Liver (tissue), 7 donors: ENCODE measurements at regions not wholly inside any gene's neighbourhood (a gene's known extent, or its start where the extent isn't known, plus 50 kb on each side); places are given as distances from the start of the nearest gene placed in this dataset.

Experiments
- DNase-seq: peaks from one replicate; pipeline ENCODE4 v3.0.0-alpha.2; 2017; ENCODE audit warnings: low spot score
- H3K27ac ChIP-seq, 2 donors: one replicate each; pipeline ENCODE4 v1.7.0; 2013; ENCODE audit warnings: inconsistent platforms in 2 of 2, low read length in 2 of 2, control low read depth in 1 of 2, low read depth in 1 of 2, mild to moderate bottlenecking in 1 of 2
- H3K27me3 ChIP-seq, 4 donors: one replicate each; pipeline versions ENCODE4 v1.6.1 to v1.7.0; 2013; ENCODE audit warnings: low read length in 3 of 4, inconsistent platforms in 1 of 4, mild to moderate bottlenecking in 1 of 4, moderate library complexity in 1 of 4; ENCODE audit not compliant: control insufficient read depth in 4 of 4, insufficient read depth in 4 of 4
- H3K36me3 ChIP-seq, 4 donors: one replicate each; pipeline versions ENCODE4 v1.6.1 to v1.7.0; 2013; ENCODE audit warnings: low read length in 3 of 4, mild to moderate bottlenecking in 3 of 4, low read depth in 1 of 4, moderate library complexity in 1 of 4; ENCODE audit not compliant: control insufficient read depth in 4 of 4, insufficient read depth in 3 of 4
- H3K4me1 ChIP-seq, 4 donors: one replicate each; pipeline versions ENCODE4 v1.6.1 to v1.7.0; 2013; ENCODE audit warnings: low read length in 3 of 4, mild to moderate bottlenecking in 3 of 4, moderate library complexity in 1 of 4; ENCODE audit not compliant: control insufficient read depth in 4 of 4, insufficient read depth in 4 of 4
- H3K4me3 ChIP-seq, 3 donors: one replicate each; pipeline versions ENCODE4 v1.6.1 to v1.7.0; 2013; ENCODE audit warnings: low read length in 3 of 3, control low read depth in 1 of 3, low read depth in 1 of 3, mild to moderate bottlenecking in 1 of 3
- H3K9ac ChIP-seq, 2 donors: one replicate each; pipeline ENCODE4 v1.7.0; 2013; ENCODE audit warnings: low read length in 2 of 2, mild to moderate bottlenecking in 2 of 2, moderate library complexity in 2 of 2, control low read depth in 1 of 2, low read depth in 1 of 2
- H3K9me3 ChIP-seq, 4 donors: one replicate each; pipeline versions ENCODE4 v1.6.1 to v1.7.0; 2013; ENCODE audit warnings: low read length in 3 of 4; ENCODE audit not compliant: control insufficient read depth in 4 of 4
- FOXA2 ChIP-seq: IDR thresholded peaks from 2 replicates; pipeline ENCODE4 v1.6.1; 2016; ENCODE audit warnings: antibody characterized with exemption
- GABPA ChIP-seq, 2 donors: IDR thresholded peaks in 1 of 2; conservative IDR thresholded peaks in 1 of 2; 2 replicates each; pipeline ENCODE4 v1.6.1; 2016; ENCODE audit warnings: antibody characterized with exemption in 2 of 2, mild to moderate bottlenecking in 1 of 2, moderate library complexity in 1 of 2
- HNF4A ChIP-seq, 2 donors: conservative IDR thresholded peaks; 2 replicates each; pipeline ENCODE4 v1.6.1; 2016; ENCODE audit warnings: antibody characterized with exemption in 2 of 2, mild to moderate bottlenecking in 2 of 2
- HNF4G ChIP-seq: IDR thresholded peaks from 2 replicates; pipeline ENCODE4 v1.6.1; 2016; ENCODE audit warnings: antibody characterized with exemption
- NR2F2 ChIP-seq: IDR thresholded peaks from 2 replicates; pipeline ENCODE4 v1.6.1; 2016; ENCODE audit warnings: antibody characterized with exemption
- REST ChIP-seq: IDR thresholded peaks from 2 replicates; pipeline ENCODE4 v1.6.1; 2016; ENCODE audit warnings: antibody characterized with exemption, mild to moderate bottlenecking
- RXRA ChIP-seq, 2 donors: IDR thresholded peaks; 2 replicates each; pipeline ENCODE4 v1.6.1; 2017 to 2018; ENCODE audit warnings: antibody characterized with exemption in 2 of 2, mild to moderate bottlenecking in 1 of 2
- YY1 ChIP-seq: IDR thresholded peaks from 2 replicates; pipeline ENCODE4 v1.6.1; 2016; ENCODE audit warnings: antibody characterized with exemption, mild to moderate bottlenecking
- WGBS: extraction: QIAGEN DNeasy Blood & Tissue Kit; methylation state at CpG from one replicate; pipeline ENCODE4 v1.1.7; 2013; 5-methylcytosine and 5-hydroxymethylcytosine counted together
- TF ChIP-seq, protein P1 (sequence below): IDR thresholded peaks from 2 replicates; pipeline ENCODE4 v1.6.1; 2016; ENCODE audit warnings: antibody characterized with exemption
- TF ChIP-seq, protein P2 (sequence below): IDR thresholded peaks from 2 replicates; pipeline ENCODE4 v1.6.1; 2016; ENCODE audit warnings: antibody characterized with exemption
- donor health status: healthy.
- donor health status: healthy.
- donor health status: healthy.
- donor health status: healthy.

DNA sequence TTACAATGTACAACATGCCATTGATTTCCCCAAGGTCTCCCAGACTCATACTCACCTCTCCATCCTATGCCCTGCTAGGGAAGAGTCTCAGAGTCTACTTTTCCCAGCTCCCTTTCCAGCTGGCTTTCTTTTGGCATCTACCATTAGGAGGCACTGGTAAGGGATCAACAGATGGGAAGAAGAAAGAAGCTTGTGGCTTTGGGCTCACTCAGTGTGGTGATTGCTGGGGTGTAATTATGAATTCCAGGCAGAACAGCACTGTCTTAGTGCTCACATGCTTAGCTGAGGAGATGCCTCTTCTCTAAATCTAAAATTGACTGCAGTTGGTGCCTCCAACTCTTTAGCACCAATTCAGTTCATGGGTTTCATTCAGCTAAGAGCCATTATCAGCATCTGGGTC, 330.0 kb downstream of the PSAT1 start (continued):
- TF ChIP-seq REST (no peak), GABPA (IDR thresholded peaks at IDR 0.05 in 1 of 2, conservative IDR thresholded peaks at IDR 0.05 in 1 of 2) (no peak), YY1 (no peak), HNF4G (no peak), HNF4A (conservative IDR thresholded peaks at IDR 0.05) (no peak), RXRA (IDR thresholded peaks at IDR 0.05) (no peak)

- Histone ChIP-seq H3K9me3 (no peaks in the 10 kb centered on the region), H3K9ac (no peak overlapping the region), H3K27ac (no peak overlapping the region), H3K4me3 (no peak overlapping the region), H3K4me1 (no peaks in the 10 kb centered on the region), H3K36me3 (no peaks in the 10 kb centered on the region), H3K27me3 (peaks cover 0 to 5% (median 0%) of the 10 kb centered on the region in 4 donors)
- DNase-seq: no peak
- WGBS: 49% methylated on average over 4 of the region's 4 CpGs
- TF ChIP-seq REST (no peak), FOXA2 (no peak), NR2F2 (no peak)
- TF ChIP-seq, protein P1, sequence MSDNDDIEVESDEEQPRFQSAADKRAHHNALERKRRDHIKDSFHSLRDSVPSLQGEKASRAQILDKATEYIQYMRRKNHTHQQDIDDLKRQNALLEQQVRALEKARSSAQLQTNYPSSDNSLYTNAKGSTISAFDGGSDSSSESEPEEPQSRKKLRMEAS: no peak
These were observed 334.0 kb downstream of the PSAT1 start for GRCh38 chr9:78630966-78631365.

DNA sequence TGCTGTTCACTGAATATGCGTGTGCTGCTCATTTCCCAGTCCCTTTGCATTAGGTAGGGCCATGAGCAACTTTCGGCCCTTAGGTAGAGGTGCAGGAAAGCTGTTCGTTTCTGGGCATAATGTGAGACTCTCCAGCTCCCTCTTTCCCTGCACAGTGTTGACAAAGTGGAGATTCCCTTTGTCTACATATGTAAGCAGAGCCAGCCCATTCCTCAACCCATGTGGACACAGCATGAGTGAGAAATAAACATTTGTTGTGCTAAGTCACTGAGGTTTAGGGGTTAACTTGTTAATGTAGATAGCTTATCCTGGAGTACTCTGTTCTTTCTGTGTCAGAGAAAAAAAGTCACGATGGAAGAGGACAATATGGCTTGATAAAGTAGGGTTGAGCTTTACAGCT, 343.8 kb downstream of the PSAT1 start:
- Histone ChIP-seq H3K36me3 (no peaks in the 10 kb centered on the region), H3K27ac (no peak overlapping the region), H3K9ac (no peak overlapping the region), H3K9me3 (peaks cover 0 to 3% (median 0%) of the 10 kb centered on the region in 4 donors), H3K27me3 (peaks cover 0 to 5% (median 1%) of the 10 kb centered on the region in 4 donors), H3K4me3 (no peak overlapping the region), H3K4me1 (no peaks in the 10 kb centered on the region)
- DNase-seq: no peak
- 38% methylated on average over 4 of the region's 4 CpGs for WGBS
- no peak for TF ChIP-seq GABPA (IDR thresholded peaks at IDR 0.05 in 1 of 2, conservative IDR thresholded peaks at IDR 0.05 in 1 of 2)
- TF ChIP-seq, protein P2, sequence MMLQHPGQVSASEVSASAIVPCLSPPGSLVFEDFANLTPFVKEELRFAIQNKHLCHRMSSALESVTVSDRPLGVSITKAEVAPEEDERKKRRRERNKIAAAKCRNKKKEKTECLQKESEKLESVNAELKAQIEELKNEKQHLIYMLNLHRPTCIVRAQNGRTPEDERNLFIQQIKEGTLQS: no peak
